Forelimb muscle (tissue), 1 donor: ENCODE measurements at regions not wholly inside any gene's neighbourhood (a gene's known extent, or its start where the extent isn't known, plus 50 kb on each side); places are given as distances from the start of the nearest gene placed in this dataset.
"Not testable (repeated sequence)": the region's sequence is repeated elsewhere in the genome, so short reads cannot be mapped to it uniquely, and the experiment has no call there.

Experiments used
- DNase-seq: peaks from one replicate; pipeline ENCODE4 v3.0.0-alpha.2; 2013; ENCODE audit warnings: low read depth

GRCh38 chr16:18263046-18263445, 73.5 kb downstream of the NPIPA8 start:
- DNase-seq: not testable (repeated sequence)

GRCh38 chr16:18261848-18262247, 74.7 kb downstream of the NPIPA8 start:
- not testable (repeated sequence) for DNase-seq

GRCh38 chr16:18259496-18260176, 76.9 kb downstream of the NPIPA8 start:
- not testable (repeated sequence) for DNase-seq

- not testable (repeated sequence) for DNase-seq
Observed at GRCh38 chr16:18252943-18253342, 83.6 kb downstream of the NPIPA8 start.

- not testable (repeated sequence) for DNase-seq
Observed at GRCh38 chr16:18230505-18230904, 106.0 kb downstream of the NPIPA8 start.

GRCh38 chr16:18222054-18223009, 114.2 kb downstream of the NPIPA8 start:
- DNase-seq: not testable (repeated sequence)

GRCh38 chr16:18217741-18218140, 118.8 kb downstream of the NPIPA8 start:
- DNase-seq: not testable (repeated sequence)

GRCh38 chr16:18216814-18217213, 119.7 kb downstream of the NPIPA8 start:
- not testable (repeated sequence) for DNase-seq

GRCh38 chr16:18213810-18214209, 122.7 kb downstream of the NPIPA8 start:
- DNase-seq: not testable (repeated sequence)

- not testable (repeated sequence) for DNase-seq
Observed at GRCh38 chr16:18211505-18211904, 125.0 kb downstream of the NPIPA8 start.

- not testable (repeated sequence) for DNase-seq
Observed at GRCh38 chr16:18204786-18205185, 131.8 kb downstream of the NPIPA8 start.

GRCh38 chr16:18204309-18204708, 132.2 kb downstream of the NPIPA8 start:
- DNase-seq: not testable (repeated sequence)

- not testable (repeated sequence) for DNase-seq
Observed at GRCh38 chr16:18201511-18201910, 135.0 kb downstream of the NPIPA8 start.

- not testable (repeated sequence) for DNase-seq
Observed at GRCh38 chr16:18192389-18192788, 144.1 kb downstream of the NPIPA8 start.

GRCh38 chr16:18190179-18190578, 146.4 kb downstream of the NPIPA8 start:
- not testable (repeated sequence) for DNase-seq

- DNase-seq: not testable (repeated sequence)
Observed at GRCh38 chr16:18184755-18185154, 151.8 kb downstream of the NPIPA8 start.

- DNase-seq: not testable (repeated sequence)
Observed at GRCh38 chr16:18181028-18181427, 155.5 kb downstream of the NPIPA8 start.

- not testable (repeated sequence) for DNase-seq
Observed at GRCh38 chr16:18173945-18174497, 162.5 kb downstream of the NPIPA8 start.

- DNase-seq: not testable (repeated sequence)
Observed at GRCh38 chr16:18162293-18162692, 174.2 kb downstream of the NPIPA8 start.

- DNase-seq: not testable (repeated sequence)
Observed at GRCh38 chr16:18161224-18161623, 175.3 kb downstream of the NPIPA8 start.

GRCh38 chr16:18159185-18159584, 177.4 kb downstream of the NPIPA8 start:
- not testable (repeated sequence) for DNase-seq

GRCh38 chr16:18157854-18158253, 178.7 kb downstream of the NPIPA8 start:
- not testable (repeated sequence) for DNase-seq
